ENCODE measurements at regions not wholly inside any gene's neighbourhood (a gene's known extent, or its start where the extent isn't known, plus 50 kb on each side); places are given as distances from the start of the nearest gene placed in this dataset.
"Not testable (repeated sequence)": the region's sequence is repeated elsewhere in the genome, so short reads cannot be mapped to it uniquely, and the experiment has no call there.

DNA sequence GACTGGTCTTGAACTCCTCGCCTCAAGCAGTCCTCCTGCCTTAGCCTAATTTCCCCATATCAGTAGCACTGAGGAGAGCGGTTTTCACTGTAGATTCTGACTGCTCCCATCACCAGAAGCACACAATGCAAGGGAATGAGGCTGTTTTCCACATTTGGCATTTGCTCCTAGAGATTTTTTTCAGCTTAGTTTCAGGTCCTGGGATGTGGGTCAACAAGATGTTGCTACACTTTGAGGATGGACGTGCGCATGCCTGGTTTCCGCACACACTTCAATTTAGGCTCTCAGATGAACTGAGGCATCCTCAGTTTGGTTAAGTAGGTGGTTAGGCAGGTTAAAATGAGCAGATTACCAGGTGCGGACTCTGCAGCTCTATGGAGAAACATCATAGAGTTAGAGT is 287.1 kb upstream of the LYZL1 start:
- no peaks in the 10 kb centered on the region for H3K36me3 ChIP-seq (ENCODE audit: control insufficient read depth in 2 of 2, insufficient read depth in 1 of 2, low read length in 2 of 2)
- H3K9me3 ChIP-seq (ENCODE audit: control insufficient read depth, insufficient read depth, low read depth, low read length): no peaks in the 10 kb centered on the region
- H3K4me1 ChIP-seq (ENCODE audit: control insufficient read depth, insufficient read depth, low read length): no peaks in the 10 kb centered on the region
- ChIA-PET CTCF (interaction anchor here (0.7 kb wide), 1 partner anchor 11 kb away, joined by 3 read pairs; no protein-coding TSS in a partner anchor), POLR2A (no interaction called here)
- TF ChIP-seq KLF8 (tag by site-specific recombination; IDR thresholded peaks at IDR 0.05): no peak
- TF ChIP-seq ZNF626 (tag by site-specific recombination; IDR thresholded peaks at IDR 0.05): no peak
- no peak for TF ChIP-seq ZNF501 (tag by site-specific recombination; IDR thresholded peaks at IDR 0.05)
- TF ChIP-seq TRIM28 (IDR thresholded peaks at IDR 0.05; ENCODE audit: borderline replicate concordance, low read length): no peak
- TF ChIP-seq ZNF202 (tag by site-specific recombination; IDR thresholded peaks at IDR 0.05; ENCODE audit: borderline replicate concordance): no peak
- TF ChIP-seq ZNF121 (tag by site-specific recombination; IDR thresholded peaks at IDR 0.05): no peak
- H3K27ac ChIP-seq (ENCODE audit: extremely low read depth, low read depth, low read length): no peak overlapping the region
- H3K4me3 ChIP-seq (ENCODE audit: low read depth, low read length): no peak overlapping the region

DNA sequence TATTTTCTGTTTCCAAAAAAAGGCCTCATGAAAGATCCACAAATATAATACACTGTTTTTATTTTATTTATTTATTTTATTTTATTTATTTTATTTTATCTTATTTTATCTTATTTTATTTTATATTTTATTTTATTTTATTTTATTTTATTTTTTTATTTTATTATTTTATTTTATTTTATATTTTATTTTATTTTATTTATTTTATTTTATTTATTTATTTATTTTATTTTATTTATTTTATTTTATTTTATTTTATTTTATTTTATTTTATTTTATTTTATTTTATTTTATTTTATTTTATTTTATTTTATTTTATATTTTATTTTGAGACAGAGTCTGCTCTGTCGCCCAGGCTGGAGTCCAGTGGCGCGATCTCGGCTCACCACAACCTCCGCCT is 285.9 kb upstream of the LYZL1 start:
- CTCF ChIA-PET: interaction anchor here (1.8 kb wide), 1 partner anchor 33 kb away, joined by 5 read pairs; no protein-coding TSS in a partner anchor
- H3K4me1 ChIP-seq (ENCODE audit: control insufficient read depth, insufficient read depth, low read length): not testable (repeated sequence)

DNA sequence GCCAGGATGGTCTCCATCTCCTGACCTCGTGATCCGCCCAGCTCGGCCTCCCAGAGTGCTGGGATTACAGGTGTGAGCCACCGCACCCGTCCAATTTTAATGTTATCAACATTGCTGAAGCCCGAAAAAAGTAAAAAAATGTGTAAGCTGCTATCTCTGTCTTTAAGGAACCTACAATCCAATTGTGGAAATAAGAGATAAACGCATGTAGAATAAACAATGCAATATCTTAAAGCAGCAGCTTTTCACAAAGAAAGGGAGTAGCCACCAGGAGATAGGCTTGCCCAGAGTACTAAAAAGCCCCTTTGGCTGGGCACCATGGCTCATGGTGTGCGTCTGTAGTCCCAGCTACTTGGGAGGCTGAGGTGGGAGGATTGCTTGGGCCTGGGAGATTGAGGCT is 282.9 kb upstream of the LYZL1 start:
- CTCF ChIA-PET: interaction anchor here (0.7 kb wide), 1 partner anchor 180 kb away, joined by 4 read pairs; no protein-coding TSS in a partner anchor
- POLR2A ChIA-PET: no interaction called here
- H3K9me3 ChIP-seq (ENCODE audit: control insufficient read depth, insufficient read depth, low read depth, low read length): no peaks in the 10 kb centered on the region

More for the DNA sequence above, 285.9 kb upstream of the LYZL1 start:
- H3K27ac ChIP-seq (ENCODE audit: extremely low read depth, low read depth, low read length); H3K4me3 ChIP-seq (ENCODE audit: low read depth, low read length); H3K9me3 ChIP-seq (ENCODE audit: control insufficient read depth, insufficient read depth, low read depth, low read length); H3K36me3 ChIP-seq (ENCODE audit: control insufficient read depth in 2 of 2, insufficient read depth in 1 of 2, low read length in 2 of 2); POLR2A ChIA-PET: not testable (repeated sequence)
- peak; percentile 26 for TF ChIP-seq ZNF426 (tag by site-specific recombination; IDR thresholded peaks at IDR 0.05)

More for the DNA sequence above, 282.9 kb upstream of the LYZL1 start:
- no peak overlapping the region for H3K4me3 ChIP-seq (ENCODE audit: low read depth, low read length)
- no peak for TF ChIP-seq ZNF10 (tag by site-specific recombination; IDR thresholded peaks at IDR 0.05)
- TF ChIP-seq, protein P1, sequence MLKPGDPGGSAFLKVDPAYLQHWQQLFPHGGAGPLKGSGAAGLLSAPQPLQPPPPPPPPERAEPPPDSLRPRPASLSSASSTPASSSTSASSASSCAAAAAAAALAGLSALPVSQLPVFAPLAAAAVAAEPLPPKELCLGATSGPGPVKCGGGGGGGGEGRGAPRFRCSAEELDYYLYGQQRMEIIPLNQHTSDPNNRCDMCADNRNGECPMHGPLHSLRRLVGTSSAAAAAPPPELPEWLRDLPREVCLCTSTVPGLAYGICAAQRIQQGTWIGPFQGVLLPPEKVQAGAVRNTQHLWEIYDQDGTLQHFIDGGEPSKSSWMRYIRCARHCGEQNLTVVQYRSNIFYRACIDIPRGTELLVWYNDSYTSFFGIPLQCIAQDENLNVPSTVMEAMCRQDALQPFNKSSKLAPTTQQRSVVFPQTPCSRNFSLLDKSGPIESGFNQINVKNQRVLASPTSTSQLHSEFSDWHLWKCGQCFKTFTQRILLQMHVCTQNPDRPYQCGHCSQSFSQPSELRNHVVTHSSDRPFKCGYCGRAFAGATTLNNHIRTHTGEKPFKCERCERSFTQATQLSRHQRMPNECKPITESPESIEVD (tag by site-specific recombination; IDR thresholded peaks at IDR 0.05): no peak
- no peak for TF ChIP-seq ZNF792 (tag by site-specific recombination; IDR thresholded peaks at IDR 0.05)
- TF ChIP-seq SP3 (tag by site-specific recombination; IDR thresholded peaks at IDR 0.05): no peak
- TF ChIP-seq KLF8 (tag by site-specific recombination; IDR thresholded peaks at IDR 0.05): no peak
- TF ChIP-seq, protein P2, sequence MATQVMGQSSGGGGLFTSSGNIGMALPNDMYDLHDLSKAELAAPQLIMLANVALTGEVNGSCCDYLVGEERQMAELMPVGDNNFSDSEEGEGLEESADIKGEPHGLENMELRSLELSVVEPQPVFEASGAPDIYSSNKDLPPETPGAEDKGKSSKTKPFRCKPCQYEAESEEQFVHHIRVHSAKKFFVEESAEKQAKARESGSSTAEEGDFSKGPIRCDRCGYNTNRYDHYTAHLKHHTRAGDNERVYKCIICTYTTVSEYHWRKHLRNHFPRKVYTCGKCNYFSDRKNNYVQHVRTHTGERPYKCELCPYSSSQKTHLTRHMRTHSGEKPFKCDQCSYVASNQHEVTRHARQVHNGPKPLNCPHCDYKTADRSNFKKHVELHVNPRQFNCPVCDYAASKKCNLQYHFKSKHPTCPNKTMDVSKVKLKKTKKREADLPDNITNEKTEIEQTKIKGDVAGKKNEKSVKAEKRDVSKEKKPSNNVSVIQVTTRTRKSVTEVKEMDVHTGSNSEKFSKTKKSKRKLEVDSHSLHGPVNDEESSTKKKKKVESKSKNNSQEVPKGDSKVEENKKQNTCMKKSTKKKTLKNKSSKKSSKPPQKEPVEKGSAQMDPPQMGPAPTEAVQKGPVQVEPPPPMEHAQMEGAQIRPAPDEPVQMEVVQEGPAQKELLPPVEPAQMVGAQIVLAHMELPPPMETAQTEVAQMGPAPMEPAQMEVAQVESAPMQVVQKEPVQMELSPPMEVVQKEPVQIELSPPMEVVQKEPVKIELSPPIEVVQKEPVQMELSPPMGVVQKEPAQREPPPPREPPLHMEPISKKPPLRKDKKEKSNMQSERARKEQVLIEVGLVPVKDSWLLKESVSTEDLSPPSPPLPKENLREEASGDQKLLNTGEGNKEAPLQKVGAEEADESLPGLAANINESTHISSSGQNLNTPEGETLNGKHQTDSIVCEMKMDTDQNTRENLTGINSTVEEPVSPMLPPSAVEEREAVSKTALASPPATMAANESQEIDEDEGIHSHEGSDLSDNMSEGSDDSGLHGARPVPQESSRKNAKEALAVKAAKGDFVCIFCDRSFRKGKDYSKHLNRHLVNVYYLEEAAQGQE (tag by site-specific recombination; IDR thresholded peaks at IDR 0.05): no peak
- no peak for TF ChIP-seq ZNF19 (tag by site-specific recombination; IDR thresholded peaks at IDR 0.05; ENCODE audit: low read depth)
- no peak for TF ChIP-seq ZNF701 (tag by site-specific recombination; IDR thresholded peaks at IDR 0.05)
- TF ChIP-seq REPIN1 (tag by site-specific recombination; IDR thresholded peaks at IDR 0.05; ENCODE audit: low read depth): no peak
- no peak for TF ChIP-seq ZNF404 (tag by site-specific recombination; IDR thresholded peaks at IDR 0.05)
- TF ChIP-seq, protein P3, sequence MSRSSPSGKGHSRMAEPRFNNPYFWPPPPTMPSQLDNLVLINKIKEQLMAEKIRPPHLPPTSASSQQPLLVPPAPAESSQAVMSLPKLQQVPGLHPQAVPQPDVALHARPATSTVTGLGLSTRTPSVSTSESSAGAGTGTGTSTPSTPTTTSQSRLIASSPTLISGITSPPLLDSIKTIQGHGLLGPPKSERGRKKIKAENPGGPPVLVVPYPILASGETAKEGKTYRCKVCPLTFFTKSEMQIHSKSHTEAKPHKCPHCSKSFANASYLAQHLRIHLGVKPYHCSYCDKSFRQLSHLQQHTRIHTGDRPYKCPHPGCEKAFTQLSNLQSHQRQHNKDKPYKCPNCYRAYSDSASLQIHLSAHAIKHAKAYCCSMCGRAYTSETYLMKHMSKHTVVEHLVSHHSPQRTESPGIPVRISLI (tag by site-specific recombination; IDR thresholded peaks at IDR 0.05): no peak
- no peak for TF ChIP-seq ZNF341 (tag by site-specific recombination; IDR thresholded peaks at IDR 0.05; ENCODE audit: low read depth)
- no peak for TF ChIP-seq KLF1 (tag by site-specific recombination; IDR thresholded peaks at IDR 0.05)
- TF ChIP-seq, protein P4, sequence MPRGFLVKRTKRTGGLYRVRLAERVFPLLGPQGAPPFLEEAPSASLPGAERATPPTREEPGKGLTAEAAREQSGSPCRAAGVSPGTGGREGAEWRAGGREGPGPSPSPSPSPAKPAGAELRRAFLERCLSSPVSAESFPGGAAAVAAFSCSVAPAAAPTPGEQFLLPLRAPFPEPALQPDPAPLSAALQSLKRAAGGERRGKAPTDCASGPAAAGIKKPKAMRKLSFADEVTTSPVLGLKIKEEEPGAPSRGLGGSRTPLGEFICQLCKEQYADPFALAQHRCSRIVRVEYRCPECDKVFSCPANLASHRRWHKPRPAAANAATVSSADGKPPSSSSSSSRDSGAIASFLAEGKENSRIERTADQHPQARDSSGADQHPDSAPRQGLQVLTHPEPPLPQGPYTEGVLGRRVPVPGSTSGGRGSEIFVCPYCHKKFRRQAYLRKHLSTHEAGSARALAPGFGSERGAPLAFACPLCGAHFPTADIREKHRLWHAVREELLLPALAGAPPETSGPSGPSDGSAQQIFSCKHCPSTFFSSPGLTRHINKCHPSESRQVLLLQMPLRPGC (tag by site-specific recombination; IDR thresholded peaks at IDR 0.05): no peak
- TF ChIP-seq ZNF530 (tag by site-specific recombination; IDR thresholded peaks at IDR 0.05; ENCODE audit: low read depth): no peak
- no peak for TF ChIP-seq ZNF747 (tag by site-specific recombination; IDR thresholded peaks at IDR 0.05)
- TF ChIP-seq ZNF670 (tag by site-specific recombination; IDR thresholded peaks at IDR 0.05; ENCODE audit: low read depth): no peak
- TF ChIP-seq, protein P5, sequence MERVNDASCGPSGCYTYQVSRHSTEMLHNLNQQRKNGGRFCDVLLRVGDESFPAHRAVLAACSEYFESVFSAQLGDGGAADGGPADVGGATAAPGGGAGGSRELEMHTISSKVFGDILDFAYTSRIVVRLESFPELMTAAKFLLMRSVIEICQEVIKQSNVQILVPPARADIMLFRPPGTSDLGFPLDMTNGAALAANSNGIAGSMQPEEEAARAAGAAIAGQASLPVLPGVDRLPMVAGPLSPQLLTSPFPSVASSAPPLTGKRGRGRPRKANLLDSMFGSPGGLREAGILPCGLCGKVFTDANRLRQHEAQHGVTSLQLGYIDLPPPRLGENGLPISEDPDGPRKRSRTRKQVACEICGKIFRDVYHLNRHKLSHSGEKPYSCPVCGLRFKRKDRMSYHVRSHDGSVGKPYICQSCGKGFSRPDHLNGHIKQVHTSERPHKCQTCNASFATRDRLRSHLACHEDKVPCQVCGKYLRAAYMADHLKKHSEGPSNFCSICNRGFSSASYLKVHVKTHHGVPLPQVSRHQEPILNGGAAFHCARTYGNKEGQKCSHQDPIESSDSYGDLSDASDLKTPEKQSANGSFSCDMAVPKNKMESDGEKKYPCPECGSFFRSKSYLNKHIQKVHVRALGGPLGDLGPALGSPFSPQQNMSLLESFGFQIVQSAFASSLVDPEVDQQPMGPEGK (tag by site-specific recombination; IDR thresholded peaks at IDR 0.05): no peak
- H3K27ac ChIP-seq (ENCODE audit: extremely low read depth, low read depth, low read length): no peak overlapping the region
- H3K36me3 ChIP-seq (ENCODE audit: control insufficient read depth in 2 of 2, insufficient read depth in 1 of 2, low read length in 2 of 2): no peaks in the 10 kb centered on the region
- H3K4me1 ChIP-seq (ENCODE audit: control insufficient read depth, insufficient read depth, low read length): peaks cover 11% of the 10 kb centered on the region; the same call in 1 of the 2 replicates
